GM18873 (cell line): ENCODE measurements at regions not wholly inside any gene's neighbourhood (a gene's known extent, or its start where the extent isn't known, plus 50 kb on each side); places are given as distances from the start of the nearest gene placed in this dataset.

ENCODE experiments used
- ATAC-seq: cut with Tn5 transposase; IDR thresholded peaks from one replicate; pipeline ENCODE4 v1.9.1; 2021; ENCODE audit warnings: mild to moderate bottlenecking, moderate library complexity, moderate number of reproducible peaks; ENCODE audit not compliant: unreplicated experiment, low FRiP score

- ATAC-seq, result no peak
These were observed 236.2 kb downstream of the TBX18 start for GRCh38 chr6:84528201-84528600.

- ATAC-seq, result no peak
These were observed 237.8 kb downstream of the TBX18 start for GRCh38 chr6:84526631-84527030.

GRCh38 chr6:84525907-84526306 lies 238.5 kb downstream of the TBX18 start:
- no peak for ATAC-seq

- ATAC-seq, result no peak
These were observed 239.8 kb downstream of the TBX18 start for GRCh38 chr6:84524636-84525035.

- no peak for ATAC-seq
These were observed 242.3 kb downstream of the TBX18 start for GRCh38 chr6:84522135-84522549.

- ATAC-seq, result no peak
These were observed 242.9 kb downstream of the TBX18 start for GRCh38 chr6:84521511-84521910.

- no peak for ATAC-seq
These were observed 246.5 kb downstream of the TBX18 start for GRCh38 chr6:84517741-84518530.

- no peak for ATAC-seq
These were observed 248.2 kb downstream of the TBX18 start for GRCh38 chr6:84516154-84516553.

- ATAC-seq, result no peak
These were observed 249.3 kb downstream of the TBX18 start for GRCh38 chr6:84515067-84515466.

GRCh38 chr6:84514089-84514971 lies 250.1 kb downstream of the TBX18 start:
- no peak for ATAC-seq

GRCh38 chr6:84512391-84512790 lies 252.0 kb downstream of the TBX18 start:
- no peak for ATAC-seq

GRCh38 chr6:84511929-84512328 lies 252.5 kb downstream of the TBX18 start:
- ATAC-seq, result no peak

GRCh38 chr6:84508981-84509380 lies 255.4 kb downstream of the TBX18 start:
- no peak for ATAC-seq

GRCh38 chr6:84508334-84508733 lies 256.1 kb downstream of the TBX18 start:
- no peak for ATAC-seq

- ATAC-seq, result no peak
These were observed 260.4 kb downstream of the TBX18 start for GRCh38 chr6:84504025-84504424.

- no peak for ATAC-seq
These were observed 263.1 kb downstream of the TBX18 start for GRCh38 chr6:84501315-84501714.

- ATAC-seq, result no peak
These were observed 263.7 kb downstream of the TBX18 start for GRCh38 chr6:84500726-84501125.

GRCh38 chr6:84498905-84499304 lies 265.5 kb downstream of the TBX18 start:
- no peak for ATAC-seq

GRCh38 chr6:84492241-84493165 lies 265.1 kb upstream of the CEP162 start:
- ATAC-seq, result no peak

GRCh38 chr6:84489598-84489997 lies 262.2 kb upstream of the CEP162 start:
- ATAC-seq, result no peak

GRCh38 chr6:84486526-84486925 lies 259.1 kb upstream of the CEP162 start:
- no peak for ATAC-seq
